HG03558 (cell line): ENCODE measurements at regions not wholly inside any gene's neighbourhood (a gene's known extent, or its start where the extent isn't known, plus 50 kb on each side); places are given as distances from the start of the nearest gene placed in this dataset.

Experiments used
- ATAC-seq: cut with Tn5 transposase; IDR thresholded peaks from one replicate; pipeline ENCODE4 v1.9.1; 2021; ENCODE audit warnings: moderate number of reproducible peaks; ENCODE audit not compliant: unreplicated experiment; ENCODE audit errors: extremely low read depth

DNA sequence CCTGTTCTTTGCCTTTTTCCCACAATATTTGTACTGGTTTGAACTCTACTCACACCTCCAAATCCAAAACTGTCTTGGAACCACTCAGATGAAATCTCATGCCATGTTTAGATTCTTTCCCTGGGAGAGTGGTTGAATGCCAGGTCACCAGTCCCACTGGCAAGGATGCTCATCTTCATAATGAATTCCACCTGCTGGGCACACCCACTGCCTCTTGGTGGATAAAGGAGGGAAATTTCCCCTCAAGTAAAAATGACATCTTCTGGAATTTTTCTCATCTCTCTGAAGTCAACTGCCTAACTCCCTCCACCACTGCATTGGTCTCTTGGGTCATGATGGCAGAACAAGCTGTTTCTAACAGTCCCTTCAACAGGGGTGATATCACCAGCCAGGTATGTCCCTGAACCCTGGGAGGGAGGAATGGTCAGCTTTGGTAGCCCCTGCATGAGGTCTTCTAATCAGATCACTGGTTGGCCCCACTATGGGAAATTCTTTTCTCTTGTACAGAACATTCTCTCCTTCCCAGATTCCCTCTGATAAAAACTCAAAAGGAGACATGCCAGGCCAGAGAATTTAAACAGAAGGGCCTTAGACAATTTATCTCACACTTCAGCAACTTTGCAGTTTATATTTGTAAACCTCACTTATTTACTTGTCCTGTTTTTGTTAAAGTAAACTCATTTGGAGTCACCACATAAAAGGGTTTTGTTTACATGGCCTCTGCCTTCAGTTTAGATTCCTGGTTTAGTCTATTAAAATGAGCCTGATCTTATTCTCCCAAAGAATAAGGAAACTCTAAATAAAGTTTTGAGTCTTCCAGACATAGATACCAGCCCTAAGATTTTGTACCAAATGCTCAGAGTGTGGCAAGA lies 143.4 kb downstream of the WNT5A start:
- no peak for ATAC-seq

DNA sequence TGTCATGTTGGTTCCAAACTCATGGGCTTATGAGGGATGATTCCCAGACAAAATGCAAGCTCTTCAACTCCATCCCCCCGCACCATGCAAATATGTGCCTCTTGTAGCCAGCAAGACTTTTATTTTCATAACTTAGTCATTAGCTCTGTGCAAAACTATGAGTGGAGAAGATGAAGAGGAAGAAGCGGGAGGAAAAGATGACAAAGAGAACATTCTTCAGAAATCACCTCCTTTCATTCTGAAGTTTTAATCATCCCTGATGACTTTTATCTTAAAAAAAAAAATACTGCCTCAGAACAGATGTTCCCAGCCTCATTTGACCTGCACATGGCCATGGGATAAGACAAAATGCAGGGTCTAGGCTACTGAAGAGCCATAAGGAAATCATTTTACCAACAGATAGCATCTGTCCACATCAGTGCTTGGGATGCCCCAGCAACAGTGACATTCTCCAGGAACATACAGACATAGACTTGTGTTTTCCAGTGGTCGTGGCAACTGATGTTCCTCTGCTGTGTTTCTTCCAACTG lies 145.5 kb downstream of the WNT5A start:
- ATAC-seq, result no peak

DNA sequence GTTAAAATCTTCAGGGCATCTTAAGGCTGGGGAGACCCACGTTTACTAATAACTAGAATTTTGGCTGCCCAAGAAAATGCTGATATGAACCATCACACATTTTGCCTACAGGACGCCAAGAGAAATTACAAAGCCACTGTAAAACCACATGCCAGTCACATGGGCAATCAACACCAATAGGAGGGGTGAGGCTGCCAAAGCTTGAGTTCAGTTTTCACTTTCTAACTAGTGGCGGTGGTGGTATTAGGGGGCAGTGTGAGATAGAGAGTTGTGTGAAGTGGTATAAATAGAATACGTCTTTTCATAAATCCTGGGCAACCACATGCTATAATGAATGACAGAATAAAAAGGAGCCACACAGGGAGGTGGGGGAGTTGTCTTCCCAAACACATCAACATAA lies 147.3 kb downstream of the WNT5A start:
- no peak for ATAC-seq

DNA sequence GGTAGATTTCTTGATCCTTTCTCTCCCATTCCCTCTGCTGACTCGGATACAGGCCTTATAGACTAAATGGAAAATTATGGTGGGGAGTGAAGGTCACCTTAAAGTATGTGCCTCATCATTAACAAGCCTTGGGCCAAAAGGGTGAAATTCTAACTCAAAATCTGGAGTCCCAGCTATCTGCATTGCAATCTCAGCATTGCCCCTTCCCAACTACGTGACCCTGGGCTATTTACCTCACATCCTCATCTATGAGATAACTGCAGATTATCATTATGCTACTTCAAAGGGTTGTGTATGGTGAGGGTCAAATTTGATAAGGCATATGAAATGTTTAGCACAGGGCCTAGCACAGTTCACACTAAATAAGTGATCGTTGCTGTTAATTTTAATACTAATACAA lies 147.7 kb downstream of the WNT5A start:
- ATAC-seq, result no peak

DNA sequence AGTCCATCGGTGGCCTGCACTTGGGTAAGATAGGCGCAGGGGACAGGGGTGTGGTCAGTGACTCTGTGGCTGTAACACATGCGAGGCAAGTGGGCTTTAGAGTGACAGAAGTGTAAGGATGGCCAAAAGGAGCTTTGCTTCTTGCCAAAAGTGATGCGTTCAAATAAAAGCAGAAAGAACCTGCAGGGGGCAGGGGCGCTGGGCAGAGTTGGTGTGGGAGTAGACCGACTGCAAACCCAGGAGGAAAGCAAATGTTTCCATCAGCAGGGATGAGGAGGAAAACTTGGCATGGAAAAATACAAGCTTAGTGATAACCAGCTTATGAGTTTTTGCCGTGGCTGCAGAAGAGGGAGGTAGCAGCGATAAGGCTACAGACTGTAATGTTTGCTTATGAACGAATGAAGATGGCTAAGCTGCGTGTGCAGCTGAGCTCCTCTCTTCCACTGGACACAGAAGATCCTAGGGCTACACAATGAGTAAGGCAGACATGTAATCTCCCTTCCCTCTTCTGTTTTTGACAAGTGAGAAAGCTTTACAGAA lies 149.4 kb downstream of the WNT5A start:
- no peak for ATAC-seq

DNA sequence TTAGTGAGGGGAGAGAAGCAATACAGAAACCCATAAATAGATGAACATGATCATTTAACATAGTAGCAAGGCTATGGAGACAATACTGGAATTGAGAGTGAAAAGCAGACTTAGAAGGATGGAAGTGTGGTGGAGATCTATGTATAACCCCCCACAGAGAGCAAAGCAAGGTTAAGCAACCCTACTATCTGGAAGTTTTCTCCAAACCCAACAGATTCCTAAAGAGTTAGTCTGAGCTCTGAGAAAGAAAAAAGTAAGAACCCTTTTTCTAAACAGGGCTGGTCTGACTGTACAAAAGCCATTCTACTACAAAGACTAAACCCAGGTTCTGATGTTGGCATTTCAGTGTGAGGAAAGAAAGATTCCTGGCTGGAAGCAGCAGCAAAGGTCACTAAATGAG lies 153.2 kb downstream of the WNT5A start:
- ATAC-seq, result no peak

DNA sequence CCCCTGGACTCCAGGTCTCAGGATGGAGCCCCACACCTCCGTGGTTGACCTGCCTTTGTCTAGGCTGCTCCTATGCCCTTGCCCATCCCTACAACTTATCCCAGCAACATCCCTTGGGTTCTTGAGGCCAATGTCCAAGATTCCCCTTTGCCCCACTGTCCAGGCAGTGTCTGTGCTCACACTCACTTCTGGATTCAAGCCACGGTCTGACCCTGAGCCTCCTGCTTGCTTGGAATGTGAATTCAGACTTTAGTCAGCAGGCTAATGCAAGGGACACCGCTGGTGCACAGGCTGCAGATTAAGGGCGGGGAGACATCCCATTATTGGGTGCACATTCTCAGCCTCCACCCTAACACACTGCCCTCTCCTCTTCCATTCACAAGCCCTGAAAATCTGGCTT lies 154.1 kb downstream of the WNT5A start:
- no peak for ATAC-seq

DNA sequence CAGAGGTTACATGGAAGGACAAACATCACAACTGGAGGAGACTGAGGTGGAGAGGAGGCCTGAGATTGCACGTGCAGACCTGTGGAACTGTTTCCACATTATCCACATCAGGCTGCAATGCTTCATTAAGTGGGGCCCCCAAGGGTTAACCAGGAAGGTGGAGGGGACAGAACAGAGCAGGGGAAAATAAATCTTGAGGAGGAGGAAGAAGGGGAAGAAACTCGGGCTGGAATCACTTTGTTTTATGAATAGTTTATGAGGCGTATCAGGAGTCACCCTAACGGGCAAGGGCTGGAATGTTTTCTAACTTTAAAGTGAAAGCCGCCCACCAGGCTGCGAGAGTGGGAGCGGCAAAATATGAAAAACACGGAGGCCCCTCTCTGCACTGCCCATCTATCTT lies 154.9 kb downstream of the WNT5A start:
- ATAC-seq, result no peak

DNA sequence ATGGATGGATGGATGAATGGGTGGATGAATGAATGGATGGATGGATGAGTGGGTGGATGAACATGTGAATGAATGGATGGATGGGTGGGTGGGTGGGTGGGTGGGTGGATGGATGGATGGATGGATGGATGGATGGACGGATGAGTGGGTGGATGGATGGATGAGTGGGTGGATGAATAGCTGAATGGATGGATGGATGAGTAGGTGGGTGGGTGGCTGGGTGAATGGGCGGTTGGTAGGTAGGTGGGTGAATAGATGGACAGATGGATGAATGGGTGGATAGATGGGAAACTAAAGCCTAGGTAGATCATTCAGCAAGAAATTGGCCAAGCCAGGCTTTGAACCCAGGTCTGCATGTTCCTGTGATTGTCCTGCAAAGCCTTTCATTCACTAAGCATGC lies 155.6 kb downstream of the WNT5A start:
- no peak for ATAC-seq

DNA sequence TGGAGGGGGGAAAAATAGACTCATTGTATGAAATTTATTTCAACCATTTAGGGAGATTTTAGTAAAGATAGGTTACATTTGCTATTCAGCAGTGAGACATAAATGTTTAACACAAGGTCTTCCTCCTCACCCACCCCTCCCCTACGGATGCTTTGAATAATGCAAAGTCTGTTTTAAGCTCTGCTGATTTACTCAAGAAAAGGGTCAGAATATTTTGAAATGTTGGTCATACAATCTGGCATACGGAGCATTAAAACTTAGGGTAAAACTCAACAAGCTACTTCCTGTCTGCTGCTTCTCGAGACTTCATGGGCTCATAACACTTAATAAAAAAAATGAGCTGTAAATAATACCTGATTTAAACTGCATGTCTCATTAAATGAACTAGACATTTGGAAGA lies 156.3 kb downstream of the WNT5A start:
- no peak for ATAC-seq

DNA sequence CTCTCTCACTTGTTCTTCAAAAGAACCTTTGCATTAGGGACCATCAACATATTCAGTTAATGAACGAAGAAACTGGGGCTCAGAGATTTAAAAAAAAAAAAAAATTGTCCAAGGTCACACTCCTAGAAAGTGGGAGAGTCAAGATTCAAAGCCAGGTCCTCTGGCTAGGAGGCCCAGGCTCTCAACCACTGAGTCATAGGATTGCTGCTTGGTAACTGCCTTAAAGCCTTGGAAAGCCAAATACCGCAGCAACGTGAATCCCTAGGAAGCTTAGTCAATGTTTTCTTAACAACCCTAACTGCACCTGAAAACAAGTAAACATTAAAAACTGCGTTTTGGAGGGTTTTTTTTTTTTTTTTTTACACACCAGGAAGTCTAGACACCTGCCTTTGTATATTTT lies 156.8 kb downstream of the WNT5A start:
- no peak for ATAC-seq

DNA sequence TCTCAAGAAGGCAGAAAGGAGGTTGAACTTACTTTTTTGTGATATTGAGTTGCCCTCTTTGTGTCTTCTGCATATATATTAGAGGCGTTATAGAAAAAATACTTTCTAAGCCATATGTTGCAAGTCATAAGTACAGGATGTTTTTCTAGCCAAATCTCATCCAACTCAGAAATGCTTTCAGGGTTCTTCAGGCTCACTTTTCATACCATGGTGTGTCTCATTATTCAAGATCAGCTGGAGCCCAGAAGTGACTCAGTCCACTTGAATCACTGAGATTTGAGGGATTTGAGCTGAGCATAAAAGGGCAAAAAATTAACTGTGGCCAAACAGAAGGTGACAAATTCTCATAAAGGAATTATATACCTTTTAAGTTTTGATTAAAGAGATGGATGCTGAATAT lies 157.3 kb downstream of the WNT5A start:
- no peak for ATAC-seq

DNA sequence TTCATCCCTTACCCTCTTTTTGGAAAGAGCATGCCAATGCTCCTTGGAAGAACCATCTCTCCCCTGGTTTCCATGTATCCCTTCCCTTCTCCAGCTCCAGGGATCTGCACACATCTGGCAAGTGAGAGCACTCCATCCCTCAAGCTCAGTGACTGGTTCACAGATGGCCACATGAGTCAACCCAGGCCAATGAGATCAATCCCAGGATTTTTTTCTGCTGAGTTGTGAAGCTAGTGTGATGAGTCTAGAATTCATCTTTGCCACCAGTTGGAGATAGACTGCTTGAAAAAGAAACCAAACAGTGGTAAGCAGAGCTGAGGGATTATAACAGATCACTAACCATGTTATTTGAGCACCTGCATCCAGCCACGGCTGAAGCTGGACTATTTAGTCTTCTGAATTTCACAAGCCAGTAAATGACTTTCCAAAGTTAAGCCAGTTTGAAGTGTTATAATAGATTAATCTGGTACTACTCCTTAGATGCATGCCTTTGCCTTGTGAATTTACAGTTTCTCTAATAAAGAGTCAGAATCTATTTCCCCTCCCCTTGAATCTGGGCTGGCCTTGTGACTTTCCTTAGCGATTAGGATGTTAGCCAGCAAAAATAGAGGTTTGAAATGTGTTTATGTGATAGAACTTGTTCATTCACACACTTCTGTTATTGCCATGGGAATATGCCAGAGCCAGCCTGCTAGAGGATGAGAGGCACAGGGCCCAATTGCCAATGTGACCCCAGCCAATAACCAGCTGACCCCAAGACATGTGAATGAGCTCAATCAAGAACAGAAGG lies 159.8 kb downstream of the WNT5A start:
- ATAC-seq, result no peak

DNA sequence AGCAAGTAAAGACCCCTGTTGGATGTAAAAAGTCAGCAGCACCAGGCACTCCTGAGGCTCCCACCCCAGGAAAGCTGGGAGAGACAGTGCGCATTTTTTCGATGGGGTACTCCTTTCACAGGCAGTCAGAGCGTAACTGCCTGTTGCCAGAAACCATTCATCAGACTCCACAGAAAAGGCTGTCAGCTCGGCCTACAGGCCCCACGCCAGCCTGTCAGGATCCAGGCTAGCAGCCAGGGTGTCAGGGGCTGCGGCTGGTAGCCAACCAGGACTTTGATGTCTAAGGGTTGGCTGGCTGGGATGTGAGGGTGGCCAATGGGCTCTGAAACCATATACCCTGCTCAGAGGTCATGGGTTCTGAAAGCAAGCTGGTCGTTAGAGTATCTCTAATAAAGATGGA lies 164.5 kb downstream of the WNT5A start:
- no peak for ATAC-seq

DNA sequence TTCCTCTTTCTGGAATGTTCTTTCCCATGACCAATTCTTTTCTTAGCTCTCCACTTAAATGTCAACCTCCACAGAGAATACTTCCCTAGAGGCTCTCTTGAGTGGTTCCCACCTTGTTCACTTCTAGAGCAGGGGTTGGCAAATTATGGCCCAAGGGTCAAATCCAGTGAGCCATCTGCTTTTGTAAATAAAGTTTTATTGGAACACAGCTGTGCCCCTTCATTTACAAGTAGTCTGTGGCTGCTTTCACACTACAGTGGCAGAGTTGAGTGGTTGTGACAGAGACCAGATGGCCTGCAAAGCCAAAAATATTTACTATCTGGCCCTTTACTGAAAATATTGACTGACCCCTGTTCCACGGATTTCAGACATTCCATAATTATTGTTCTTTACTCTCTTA lies 166.2 kb downstream of the WNT5A start:
- no peak for ATAC-seq

DNA sequence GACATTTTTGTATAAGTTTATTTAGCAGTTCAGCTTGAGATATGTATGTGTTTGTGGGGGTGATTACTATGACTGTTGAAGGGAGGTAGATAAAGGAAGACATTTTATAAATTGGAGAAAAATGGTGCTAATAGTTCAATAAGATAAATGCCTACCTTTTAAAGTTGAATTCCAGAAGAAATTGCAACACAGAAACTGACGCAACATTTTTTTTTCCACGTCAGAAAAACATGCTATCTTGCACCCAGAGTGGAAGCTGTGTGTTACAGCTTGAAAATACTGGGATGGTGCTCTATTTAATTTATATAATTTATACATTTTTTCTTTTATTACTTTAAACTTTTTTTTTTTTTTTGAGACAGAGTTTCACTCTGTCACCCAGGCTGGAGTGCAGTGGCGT lies 171.7 kb downstream of the WNT5A start:
- no peak for ATAC-seq

DNA sequence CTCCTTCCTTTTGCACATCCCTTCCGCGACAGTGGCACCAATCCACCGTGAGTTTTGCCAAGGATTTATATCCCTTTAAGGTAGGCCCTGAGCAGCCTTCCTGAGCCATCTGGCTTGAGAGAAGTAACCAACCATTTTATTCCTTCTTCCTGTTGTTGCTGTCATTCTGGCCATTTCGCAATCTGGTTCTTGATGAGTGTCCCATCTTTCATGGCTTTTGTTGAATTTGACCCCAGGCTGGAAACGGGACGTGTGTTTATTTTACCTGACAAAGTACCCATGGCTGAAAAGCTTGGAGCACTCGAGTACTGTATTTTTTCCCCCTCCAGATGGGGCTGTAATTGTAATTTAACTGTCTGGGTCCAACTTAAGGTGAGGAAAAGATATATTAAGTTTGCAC lies 173.4 kb downstream of the WNT5A start:
- no peak for ATAC-seq

DNA sequence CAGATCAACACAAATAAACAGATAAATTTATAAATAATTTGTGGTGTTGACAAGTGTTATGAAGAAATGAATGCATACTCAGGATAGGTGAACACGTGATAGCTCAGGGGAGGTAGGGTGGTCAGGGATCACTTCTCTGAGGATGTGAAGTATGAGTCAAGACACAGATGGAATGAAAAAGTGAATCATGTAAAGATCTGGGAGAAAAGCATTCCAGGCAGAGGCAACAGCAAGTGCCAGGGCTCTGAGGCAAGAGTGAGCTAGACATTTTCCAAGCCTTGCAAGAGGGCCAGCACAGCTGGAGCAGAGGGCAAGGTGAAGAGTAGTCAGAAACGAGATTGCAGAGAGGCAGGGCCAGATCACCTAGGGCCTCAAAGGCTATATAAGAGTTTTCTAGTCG lies 177.8 kb downstream of the WNT5A start:
- ATAC-seq, result no peak

DNA sequence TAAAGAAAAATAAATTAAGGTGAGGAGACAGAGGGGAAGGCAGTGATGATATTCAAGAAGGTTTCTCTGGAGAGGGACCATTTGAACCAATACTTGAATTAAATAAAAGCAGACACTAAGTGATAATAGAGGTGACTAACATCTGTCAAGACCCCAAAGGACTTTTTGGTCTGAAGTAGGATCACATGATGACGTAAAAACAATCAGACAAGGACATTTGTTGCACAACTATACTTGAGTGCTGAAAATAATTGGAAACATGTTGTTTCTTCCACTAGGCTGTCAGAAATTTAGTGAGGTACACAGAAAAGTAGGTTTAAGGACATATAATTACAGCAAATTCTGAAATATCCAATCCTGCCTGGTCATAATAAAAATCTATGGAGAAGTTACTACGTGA lies 179.5 kb downstream of the WNT5A start:
- ATAC-seq, result no peak

DNA sequence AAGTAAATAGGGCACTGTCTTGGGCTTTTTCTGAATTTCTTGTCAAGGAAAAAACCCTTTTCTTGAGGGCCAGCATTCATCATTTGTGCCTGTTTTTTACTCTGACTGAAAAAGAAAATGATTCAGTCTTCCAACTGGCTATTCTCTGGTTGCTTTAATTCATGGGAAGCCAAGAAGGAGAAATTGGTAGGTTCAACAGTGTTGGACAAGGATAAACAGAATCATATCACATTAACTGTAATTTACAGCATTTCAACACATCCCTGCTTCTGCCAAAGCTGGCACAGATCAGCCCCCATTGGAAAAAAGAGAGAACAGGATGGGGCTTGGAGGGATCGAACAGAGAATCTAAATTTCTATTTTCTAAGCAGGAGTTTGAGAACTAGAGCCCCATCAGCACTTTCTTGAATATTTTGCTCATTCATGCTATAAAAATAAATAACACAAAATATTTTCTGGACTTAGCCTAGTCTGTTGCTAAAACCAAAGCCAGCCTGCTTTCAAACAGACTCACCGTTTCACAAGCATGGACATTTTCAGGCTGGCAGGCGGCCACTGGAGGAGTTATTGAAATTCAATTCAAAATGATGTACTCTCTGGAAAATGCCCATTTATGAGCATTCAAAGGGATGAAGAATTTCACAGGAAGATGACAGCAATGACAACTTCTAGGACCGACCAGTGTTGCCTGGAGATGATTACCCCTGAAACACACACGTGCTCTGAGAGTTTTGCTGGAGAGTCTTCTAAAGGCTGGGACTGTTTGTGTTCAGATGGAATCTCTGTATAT lies 181.2 kb downstream of the WNT5A start:
- no peak for ATAC-seq
